GM12878 (cell line): ENCODE measurements at regions not wholly inside any gene's neighbourhood (a gene's known extent, or its start where the extent isn't known, plus 50 kb on each side); places are given as distances from the start of the nearest gene placed in this dataset.

ENCODE experiments used
- CTCF ChIP-seq, 3 experiments: IDR thresholded peaks in 2 of 3; conservative IDR thresholded peaks in 1 of 3; 2 replicates each; pipeline ENCODE4 v1.5.1; 2011; ENCODE audit warnings: low read depth in 3 of 3, low read length in 3 of 3, mild to moderate bottlenecking in 3 of 3, control low read depth in 2 of 3, moderate library complexity in 2 of 3, inconsistent platforms in 1 of 3, mixed read lengths in 1 of 3; ENCODE audit not compliant: control insufficient read depth in 2 of 3, insufficient read depth in 1 of 3; ENCODE audit errors: extremely low read depth in 1 of 3
- FOXM1 ChIP-seq: IDR thresholded peaks from 2 replicates; pipeline ENCODE4 v1.6.1; 2012; ENCODE audit warnings: low read depth, mild to moderate bottlenecking, inconsistent platforms, low read length, moderate library complexity
- MEF2A ChIP-seq: IDR thresholded peaks from 2 replicates; pipeline ENCODE4 v1.6.1; 2011; ENCODE audit warnings: low read depth, mild to moderate bottlenecking, low read length, moderate library complexity; ENCODE audit not compliant: insufficient read depth
- POLR2A ChIP-seq: IDR thresholded peaks from 2 replicates; pipeline ENCODE4 v1.6.1; 2011; ENCODE audit warnings: low read depth, mild to moderate bottlenecking, low read length
- RAD21 ChIP-seq: IDR thresholded peaks from 2 replicates; pipeline ENCODE4 v1.6.1; 2011; ENCODE audit warnings: mild to moderate bottlenecking, low read depth, low read length, moderate library complexity; ENCODE audit not compliant: insufficient read depth
- RELA ChIP-seq: fragments of 450-650 bp; IDR thresholded peaks from 2 replicates; pipeline ENCODE4 v1.8.0; 2014; ENCODE audit warnings: borderline replicate concordance; ENCODE audit not compliant: partially characterized antibody
- YY1 ChIP-seq: IDR thresholded peaks from 2 replicates; pipeline ENCODE4 v1.6.1; 2011; ENCODE audit warnings: low read depth, mild to moderate bottlenecking, low read length

GRCh38 chr7:25600262-25600920 is 372.1 kb upstream of the NPVF start:
- TF ChIP-seq YY1 (no peak), CTCF (IDR thresholded peaks at IDR 0.05 in 2 of 3, conservative IDR thresholded peaks at IDR 0.05 in 1 of 3; ENCODE audit: control insufficient read depth in 2 of 3, extremely low read depth in 1 of 3, insufficient read depth in 1 of 3, low read depth in 3 of 3, low read length in 3 of 3) (no peak), POLR2A (no peak), RELA (no peak), RAD21 (no peak), MEF2A (no peak), FOXM1 (no peak)
